HG03064 (cell line): ENCODE measurements at regions not wholly inside any gene's neighbourhood (a gene's known extent, or its start where the extent isn't known, plus 50 kb on each side); places are given as distances from the start of the nearest gene placed in this dataset.

Experiments
- ATAC-seq: cut with Tn5 transposase; IDR thresholded peaks from one replicate; pipeline ENCODE4 v1.9.1; 2021; ENCODE audit warnings: low read depth; ENCODE audit not compliant: unreplicated experiment

DNA sequence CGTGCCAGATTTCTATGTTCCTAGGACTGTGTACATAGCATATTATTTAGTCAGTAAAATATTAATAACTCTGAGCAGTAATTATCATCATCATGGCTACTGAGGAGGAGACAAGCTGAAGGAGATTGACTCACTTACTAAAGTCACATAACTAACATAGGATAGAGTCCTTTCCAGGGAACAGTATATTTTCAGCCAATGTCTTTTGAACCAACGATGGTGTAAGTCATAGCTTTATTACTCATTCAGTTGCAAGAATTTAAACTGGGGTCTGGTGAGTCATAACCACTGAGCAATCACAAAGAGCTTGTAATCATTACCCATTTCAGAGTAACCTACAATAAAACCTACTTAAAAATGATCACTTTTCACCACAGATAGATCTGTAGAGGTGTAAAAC, 1564.8 kb upstream of the TENM4 start:
- no peak for ATAC-seq

DNA sequence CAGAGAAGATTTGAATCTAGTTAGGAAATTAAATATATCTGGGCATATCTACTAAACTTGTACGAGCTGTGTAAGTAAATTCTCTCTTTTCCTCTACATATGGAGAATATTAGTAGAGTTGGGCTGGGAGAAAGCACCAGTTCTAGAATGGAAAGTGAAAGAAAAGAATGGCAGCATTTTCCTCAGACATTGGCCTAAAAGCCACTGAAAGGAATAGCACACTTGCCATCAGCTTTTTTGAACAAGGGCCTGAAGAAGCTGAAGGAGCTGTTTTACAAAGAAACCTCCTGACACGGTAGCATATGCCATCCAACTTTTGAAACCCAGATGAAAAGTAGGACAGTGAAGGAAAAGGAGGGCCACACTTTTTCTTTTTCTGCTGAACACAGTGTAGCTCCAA, 1563.7 kb upstream of the TENM4 start:
- no peak for ATAC-seq

DNA sequence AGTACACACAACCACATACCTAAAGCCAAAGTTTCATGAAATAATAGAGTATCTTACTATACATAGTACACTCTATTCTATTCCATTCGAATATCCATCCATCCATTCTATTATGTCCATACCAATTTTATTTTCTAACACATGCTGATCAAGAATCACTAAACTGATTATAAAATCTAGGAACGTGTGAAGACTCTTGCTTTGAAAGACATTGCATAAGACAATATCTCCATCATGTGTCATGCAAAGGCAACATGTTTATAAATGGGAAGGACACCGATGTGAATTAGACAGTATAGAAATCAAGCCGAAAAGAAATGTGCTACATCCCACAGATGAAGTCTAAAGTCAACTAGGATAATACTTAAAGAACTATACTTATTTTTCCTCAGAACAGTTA, 1561.5 kb upstream of the TENM4 start:
- no peak for ATAC-seq

DNA sequence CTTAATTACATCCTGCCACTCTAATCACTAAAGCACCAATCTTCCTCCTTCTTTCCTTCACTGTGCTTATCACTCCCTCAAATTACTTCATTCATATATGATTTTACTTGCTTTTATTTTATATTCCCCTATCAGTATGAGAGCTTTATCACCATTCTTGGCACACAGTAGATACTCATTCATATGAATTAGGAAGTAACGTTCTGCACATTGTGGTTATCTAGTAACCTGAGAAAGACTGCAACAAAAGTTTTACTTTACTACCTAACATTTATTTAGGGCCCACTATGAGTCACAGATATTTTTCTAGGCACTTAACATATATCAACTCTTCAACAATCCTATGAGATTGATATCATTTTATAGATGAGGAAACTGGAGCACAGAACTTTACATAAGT, 1559.9 kb upstream of the TENM4 start:
- ATAC-seq: no peak

DNA sequence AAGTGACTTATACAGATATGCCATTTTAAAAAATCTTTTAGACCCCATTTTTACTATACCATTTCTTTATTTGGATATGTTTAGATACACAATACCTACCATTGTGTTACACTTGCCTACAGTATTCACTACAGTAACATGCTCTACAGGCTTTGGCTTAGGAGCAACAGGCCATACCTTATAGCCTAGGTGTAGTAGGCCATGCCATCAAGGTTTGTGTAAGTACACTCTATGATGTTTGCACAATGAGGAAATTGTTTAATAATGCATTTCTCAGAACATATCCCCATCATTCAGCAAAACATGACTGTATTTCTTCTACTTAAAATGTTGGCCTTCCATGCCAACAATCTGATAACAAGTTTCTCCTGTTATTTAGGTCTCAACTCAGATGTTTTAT, 1559.5 kb upstream of the TENM4 start:
- no peak for ATAC-seq

DNA sequence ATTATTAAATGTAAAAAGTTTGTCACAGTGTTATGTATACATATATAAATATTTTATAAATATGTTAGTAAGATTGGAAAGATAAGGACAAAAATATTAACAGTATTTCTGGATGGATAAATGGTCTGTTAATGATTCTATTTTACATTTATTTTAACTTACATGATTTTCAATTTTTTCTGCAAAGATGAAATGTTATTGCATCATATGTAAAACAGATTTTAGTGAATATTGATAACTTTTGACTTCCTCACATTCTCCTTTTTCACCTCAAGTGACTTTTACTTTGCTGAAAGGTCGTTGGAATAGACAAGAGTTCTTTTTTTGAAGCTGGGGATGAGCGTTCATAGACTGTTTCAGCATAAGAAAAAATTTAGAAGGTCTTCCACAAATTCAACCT, 1554.7 kb upstream of the TENM4 start:
- ATAC-seq: no peak

DNA sequence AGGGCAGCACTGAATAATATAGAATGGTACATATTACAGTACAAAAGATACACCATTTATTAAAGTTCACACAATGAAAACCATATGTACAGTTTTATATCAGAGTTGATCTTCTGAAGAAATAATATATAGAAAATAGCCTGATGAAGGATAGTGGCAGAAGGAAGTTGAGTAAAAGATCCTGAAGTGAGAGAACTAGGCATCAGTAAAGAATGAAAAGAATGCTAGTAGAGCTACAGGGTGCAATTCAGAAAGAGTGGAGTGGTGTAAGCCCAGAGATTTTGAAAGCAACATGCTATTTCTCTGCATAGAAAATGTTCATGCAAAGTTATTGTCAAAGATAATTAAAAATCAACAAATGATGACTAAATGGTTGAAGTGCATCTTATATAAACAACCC, 1552.7 kb upstream of the TENM4 start:
- no peak for ATAC-seq

DNA sequence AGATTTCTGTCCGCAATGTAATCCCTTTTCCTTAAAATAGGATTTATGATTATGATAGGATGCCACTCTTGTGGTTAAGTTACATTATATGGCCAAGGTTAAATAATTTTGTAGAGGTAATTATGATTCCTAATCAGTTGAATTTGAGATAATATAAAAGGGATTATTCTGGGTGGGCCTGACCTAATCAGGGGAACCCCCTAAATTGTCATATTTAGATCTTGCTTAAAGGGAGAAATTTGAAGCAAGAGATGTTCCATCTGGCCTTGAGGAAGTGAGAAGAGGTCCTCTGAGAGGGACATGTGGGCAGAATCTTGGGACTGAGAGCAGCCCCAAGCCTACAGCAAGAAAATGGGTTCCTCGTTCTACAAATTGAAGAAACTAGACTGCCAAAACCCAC, 1550.1 kb upstream of the TENM4 start:
- ATAC-seq: no peak

DNA sequence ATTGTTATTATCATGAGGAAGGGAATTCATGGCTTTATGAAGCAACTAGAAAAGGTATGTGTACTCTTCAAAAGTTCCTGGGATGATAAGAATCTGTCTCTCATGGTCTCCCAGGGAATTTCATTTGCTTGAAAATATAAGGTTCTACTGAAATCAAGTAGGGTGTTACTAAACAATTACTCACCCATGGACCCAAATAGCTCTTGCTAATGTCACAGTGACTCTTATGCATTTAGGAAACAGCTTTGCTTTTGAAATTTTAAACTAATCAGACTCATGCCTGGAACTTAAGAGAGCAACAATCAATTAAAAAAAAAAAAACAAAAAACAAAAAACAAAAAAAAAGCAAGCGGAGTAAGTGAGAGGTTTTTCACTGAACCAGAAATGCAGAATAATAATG, 1546.3 kb upstream of the TENM4 start:
- no peak for ATAC-seq

DNA sequence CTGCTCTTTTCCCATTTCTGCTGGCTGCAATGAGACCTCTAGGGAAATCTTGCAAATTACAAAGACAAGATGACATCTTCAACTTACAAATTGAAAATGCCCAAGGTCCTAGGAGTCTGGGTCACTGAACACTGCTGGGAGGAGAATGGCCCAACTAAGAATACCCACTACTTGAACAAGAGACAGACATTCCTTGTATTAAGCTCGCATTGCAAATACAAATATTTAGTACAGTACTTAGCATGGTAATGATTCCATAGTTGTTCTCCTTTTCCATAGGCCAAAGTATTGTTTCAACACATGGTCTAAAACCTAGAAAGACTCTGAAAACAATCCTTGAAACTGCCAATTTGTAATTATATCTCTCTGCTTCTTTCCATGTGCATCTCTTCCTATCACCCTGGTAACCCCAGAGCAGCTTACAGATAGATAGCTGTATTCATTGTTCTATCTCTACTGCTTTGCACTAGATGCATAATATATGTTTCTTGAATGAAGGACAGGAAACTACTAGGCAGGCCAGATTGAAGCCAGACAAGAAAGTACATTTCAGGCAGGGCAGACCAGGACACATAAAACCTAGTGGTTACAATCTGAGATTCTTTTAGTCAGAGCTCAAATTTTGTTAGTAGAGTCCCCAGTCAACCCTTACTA, 1545.7 kb upstream of the TENM4 start:
- no peak for ATAC-seq

DNA sequence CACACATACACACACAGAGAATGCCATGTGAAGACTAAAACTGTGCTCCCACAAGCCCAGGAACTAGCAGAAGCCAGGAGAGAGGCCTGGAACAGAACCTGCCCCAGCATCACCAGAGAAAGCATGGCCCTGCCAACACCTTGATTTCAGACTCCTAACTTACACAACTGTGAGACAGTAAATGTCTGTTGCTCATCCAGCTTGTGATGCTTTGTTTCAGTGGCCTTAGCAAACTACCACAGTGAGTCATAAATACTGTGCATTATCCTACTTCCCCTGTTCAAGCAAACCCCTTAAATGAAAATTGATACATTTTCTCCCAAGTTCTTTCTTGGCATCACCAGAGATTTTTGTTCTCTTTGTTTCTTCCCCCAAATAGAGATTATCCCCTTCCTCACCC, 1539.4 kb upstream of the TENM4 start:
- ATAC-seq: no peak

DNA sequence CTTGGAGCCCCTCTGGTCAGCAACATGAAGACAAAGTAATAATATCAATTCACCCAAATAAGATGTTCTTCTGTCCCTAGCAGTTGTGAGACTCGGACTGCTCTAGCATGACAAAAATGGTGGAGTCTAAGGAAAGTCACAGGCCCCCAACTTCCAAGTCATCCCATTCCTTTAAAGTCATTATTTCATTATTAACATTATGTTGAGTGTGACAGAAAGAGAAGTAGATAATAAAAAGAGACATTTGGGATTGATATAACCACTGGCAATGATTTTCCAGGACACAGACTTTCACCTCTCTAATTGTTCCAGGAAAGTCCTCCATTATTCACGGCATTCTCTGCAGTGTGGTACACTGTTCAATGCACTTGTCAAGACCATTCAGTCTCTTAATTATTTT, 1533.0 kb upstream of the TENM4 start:
- ATAC-seq: no peak

DNA sequence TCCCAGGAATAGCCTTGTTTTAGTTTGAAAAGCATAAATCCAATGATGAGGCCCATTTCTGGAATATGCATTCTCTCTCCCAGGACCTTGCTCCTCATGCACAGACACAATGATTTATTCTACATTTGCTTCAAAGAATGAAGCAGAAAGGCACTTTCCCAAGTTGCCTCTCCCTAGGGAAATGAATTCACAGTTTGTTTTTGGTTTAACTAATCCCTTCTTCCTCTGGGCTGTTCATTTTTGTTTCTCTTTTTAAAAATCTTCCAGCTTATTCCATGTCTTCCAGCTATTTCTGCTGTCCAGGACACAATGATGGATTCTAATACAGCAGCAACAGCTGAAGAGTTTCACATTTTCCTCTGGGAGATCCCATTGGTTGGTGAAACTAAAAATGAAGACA, 1529.2 kb upstream of the TENM4 start:
- ATAC-seq: no peak

DNA sequence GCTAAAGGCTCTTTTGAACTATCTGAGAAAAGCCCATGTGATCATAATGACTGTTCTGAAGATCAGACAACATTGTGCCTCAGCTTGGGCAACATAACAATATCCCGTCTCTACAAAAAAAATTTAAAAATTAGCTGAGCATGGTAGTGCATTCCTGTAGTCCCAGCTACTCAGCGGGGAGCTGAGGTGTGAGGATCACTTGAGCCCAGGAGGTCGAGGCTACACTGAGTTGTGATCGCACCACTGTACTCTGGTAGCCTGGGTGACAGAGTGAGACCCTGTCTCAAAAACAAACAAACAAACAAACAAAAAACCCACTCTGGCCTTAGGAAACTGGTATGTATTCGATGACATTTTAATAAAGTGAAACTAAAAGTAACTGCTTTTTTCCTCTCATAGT, 1526.8 kb upstream of the TENM4 start:
- no peak for ATAC-seq

DNA sequence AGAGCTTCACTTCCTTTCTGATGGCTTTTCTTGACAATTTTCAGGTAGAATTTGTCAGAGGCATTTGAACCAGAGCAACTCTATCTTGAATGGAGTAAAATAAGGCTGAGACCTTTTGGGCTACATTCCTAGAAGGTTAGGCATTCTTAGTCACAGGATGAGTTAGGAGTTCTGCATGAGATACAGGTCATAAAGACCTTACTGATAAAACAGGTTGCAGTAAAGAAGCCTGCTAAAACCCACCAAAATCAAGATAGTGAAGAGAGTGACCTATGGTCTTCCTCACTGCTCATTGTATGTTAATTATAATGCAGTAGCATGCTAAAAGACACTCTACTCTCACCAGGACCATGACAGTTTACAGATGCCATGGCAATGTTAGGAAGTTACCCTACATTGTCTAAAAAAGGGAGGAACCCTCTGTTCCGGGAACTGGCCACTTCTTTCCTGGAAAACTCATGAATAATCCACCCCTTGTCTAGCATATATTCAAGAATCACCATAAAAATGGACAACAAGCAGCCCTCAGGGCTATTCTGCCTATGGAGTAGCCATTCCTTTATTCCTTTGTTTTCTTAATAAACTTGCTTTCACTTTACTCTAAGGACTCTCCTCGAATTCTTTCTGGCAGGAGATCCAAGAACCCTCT, 1519.7 kb upstream of the TENM4 start:
- ATAC-seq: no peak

DNA sequence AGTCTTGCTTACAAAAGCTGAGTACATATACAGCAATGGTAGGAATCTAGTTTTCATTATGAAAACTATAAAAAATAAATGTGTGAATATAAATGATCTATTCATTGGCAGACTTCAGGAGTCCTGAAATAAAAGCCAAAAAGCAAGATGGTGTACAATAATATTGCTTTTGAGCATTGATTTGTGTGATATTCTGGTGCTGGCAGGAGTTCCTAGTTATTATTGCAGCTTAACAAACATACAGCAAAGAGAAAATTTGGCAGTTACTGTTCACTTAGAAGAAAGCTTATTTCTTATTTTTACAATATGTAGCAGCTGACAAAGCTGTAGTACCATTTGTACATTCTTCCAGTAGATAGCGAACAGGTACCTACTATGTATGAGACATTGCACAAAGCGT, 1518.9 kb upstream of the TENM4 start:
- ATAC-seq: no peak

DNA sequence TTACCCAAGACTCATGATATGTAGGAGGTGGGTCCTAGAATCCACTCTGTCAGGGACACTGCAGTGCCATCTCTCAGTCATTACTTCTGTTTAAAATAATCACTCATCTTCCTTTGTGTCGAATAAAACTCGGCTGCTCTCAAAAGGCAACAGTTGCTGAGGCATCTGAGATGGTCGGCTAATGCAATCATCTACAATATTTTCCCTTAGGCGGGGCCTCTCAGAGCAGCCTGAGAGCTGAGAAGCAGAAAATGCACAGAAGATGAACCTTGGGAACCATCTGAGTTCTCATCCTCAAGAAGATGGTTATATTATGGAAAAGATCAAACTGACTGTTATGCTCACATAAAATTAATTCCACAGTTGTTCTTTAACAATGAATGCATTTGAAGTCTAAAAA, 1518.2 kb upstream of the TENM4 start:
- ATAC-seq: no peak

DNA sequence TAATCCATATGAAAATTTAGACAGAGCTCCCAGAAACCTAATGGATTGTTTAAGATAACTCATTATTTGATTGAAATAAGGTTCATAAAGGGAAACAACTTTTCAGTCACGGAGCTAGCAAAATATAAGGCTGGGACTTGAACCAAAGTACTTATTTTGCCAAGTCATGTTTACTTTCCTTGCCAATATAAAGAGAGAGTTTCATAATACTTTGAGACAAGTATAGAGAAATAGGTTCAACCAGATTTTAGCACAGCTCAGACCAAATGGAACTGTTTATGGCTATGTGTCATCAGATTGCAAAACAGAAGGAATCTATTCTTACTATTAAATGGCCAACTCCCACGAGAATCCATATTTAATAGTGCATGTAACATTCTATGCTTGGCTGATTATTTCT, 1517.5 kb upstream of the TENM4 start:
- ATAC-seq: no peak

DNA sequence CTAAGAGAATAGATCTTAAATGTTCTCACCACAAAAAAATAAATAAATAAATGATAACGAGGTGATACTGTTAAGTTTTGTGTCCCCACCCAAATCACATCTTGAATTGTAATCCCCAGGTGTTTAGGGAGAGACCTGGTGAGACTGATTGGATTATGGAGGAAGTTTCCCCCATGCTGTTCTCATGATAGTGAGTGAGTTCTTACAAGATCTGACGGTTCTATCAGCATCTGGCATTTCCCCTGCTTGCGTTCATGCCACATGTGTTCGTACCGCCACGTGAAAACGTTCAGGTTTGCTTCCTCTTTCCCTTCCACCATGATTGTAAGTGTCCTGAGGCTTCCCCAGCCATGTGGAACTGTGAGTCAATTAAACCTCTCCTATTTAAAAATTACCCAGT, 1514.8 kb upstream of the TENM4 start:
- ATAC-seq: no peak

DNA sequence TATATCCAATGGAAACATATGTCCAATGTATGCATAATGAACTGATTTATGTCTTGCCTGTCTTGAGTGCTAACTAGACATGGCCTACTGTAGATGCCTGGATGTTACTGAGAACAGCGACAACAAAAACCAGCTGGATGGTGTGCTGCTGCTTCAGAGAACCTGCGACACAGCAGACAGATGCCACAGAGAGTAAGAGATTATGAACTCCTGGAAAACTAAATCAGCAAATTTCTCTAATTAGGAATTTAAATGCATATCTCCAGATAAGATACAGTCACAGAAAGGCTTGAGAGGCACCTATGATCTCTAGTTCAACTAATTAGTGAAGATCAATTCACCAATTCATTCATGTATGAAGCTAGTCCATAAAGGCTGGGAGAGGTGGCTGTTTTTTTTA, 1508.0 kb upstream of the TENM4 start:
- no peak for ATAC-seq

DNA sequence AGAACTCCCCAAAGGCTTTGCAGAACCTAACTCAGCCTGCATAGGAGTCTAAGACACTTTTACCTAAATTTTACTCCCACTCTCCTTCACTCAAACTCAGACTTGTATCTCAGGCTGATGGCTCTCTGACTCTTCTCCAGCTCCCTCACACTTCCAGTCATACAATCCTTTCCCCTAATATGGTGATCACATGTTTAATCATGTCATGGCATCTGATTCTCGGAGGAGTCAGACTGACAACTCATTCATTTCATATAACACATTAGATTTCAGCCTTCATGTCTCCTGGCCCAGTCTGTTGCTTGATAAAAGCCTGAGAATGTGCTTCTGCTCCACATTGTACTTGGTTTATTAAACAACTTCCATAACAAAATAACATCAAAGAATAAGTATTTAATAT, 1503.9 kb upstream of the TENM4 start:
- ATAC-seq: no peak

DNA sequence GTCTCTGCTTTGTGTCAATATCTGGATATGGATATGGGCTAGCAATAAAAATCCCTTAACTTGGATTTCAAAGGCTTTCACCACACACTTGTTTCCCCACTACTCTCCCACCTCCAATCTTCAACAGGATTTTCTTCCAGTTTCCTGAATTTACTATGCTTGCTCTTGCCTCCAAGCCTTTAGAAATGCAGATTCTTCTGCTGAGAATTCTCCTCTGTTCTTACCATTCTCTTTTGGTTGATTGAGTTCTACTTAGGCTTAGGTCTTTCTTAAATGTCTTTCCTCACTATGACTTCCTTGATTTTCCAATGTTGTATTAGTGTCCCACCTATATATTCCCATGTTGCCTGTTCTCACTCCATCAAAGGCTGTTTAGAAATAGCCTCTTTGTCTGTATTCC, 1502.4 kb upstream of the TENM4 start:
- ATAC-seq: no peak

DNA sequence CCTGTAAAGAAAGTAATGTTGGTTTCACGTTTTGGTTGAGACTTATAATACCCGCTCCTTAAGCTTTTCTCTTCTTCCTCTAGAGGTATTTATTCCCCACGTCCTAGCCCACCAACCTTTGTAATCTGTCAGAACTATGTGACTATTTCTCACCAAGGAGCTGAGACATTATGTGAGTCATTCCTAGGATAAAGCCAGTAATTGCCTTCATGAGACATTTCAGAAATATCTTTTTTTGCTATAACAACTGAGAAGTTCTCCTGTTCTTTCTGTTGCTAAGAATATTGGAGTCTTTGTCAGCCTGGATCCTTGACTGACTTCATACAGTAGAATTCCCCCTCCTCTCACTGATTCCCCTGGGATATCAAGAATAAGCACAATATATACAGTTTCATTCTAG, 1497.0 kb upstream of the TENM4 start:
- no peak for ATAC-seq
